ENCODE measurements at regions not wholly inside any gene's neighbourhood (a gene's known extent, or its start where the extent isn't known, plus 50 kb on each side); places are given as distances from the start of the nearest gene placed in this dataset.
"Not testable (repeated sequence)": the region's sequence is repeated elsewhere in the genome, so short reads cannot be mapped to it uniquely, and the experiment has no call there.

- DNase-seq: peak; percentile 25 to 50
These were observed 55.0 kb upstream of the PAK3 start for GRCh38 chrX:111041018-111041462.

GRCh38 chrX:111040377-111041017, 55.5 kb upstream of the PAK3 start:
- no peak for DNase-seq

- DNase-seq: no peak
These were observed 56.4 kb upstream of the PAK3 start for GRCh38 chrX:111039606-111040005.

GRCh38 chrX:111035991-111036390, 60.0 kb upstream of the PAK3 start:
- no peak for DNase-seq

GRCh38 chrX:111035256-111035655, 60.7 kb upstream of the PAK3 start:
- no peak for DNase-seq

- DNase-seq: not testable (repeated sequence)
These were observed 73.0 kb upstream of the PAK3 start for GRCh38 chrX:111022998-111023397.

- no peak for DNase-seq
These were observed 75.7 kb upstream of the PAK3 start for GRCh38 chrX:111020283-111020682.

GRCh38 chrX:111013778-111014455, 82.1 kb upstream of the PAK3 start:
- no peak for DNase-seq

GRCh38 chrX:111010111-111010510, 85.9 kb upstream of the PAK3 start:
- no peak for DNase-seq

GRCh38 chrX:111009256-111009655, 86.7 kb upstream of the PAK3 start:
- no peak for DNase-seq

GRCh38 chrX:111008126-111008525, 87.9 kb upstream of the PAK3 start:
- no peak for DNase-seq

- no peak for DNase-seq
These were observed 88.8 kb upstream of the PAK3 start for GRCh38 chrX:111007238-111007637.

- no peak for DNase-seq
These were observed 89.9 kb upstream of the PAK3 start for GRCh38 chrX:111006116-111006515.

- DNase-seq: no peak
These were observed 90.8 kb upstream of the PAK3 start for GRCh38 chrX:111005166-111005565.

- DNase-seq: no peak
These were observed 92.9 kb upstream of the PAK3 start for GRCh38 chrX:111003118-111003517.

GRCh38 chrX:110992611-110993010, 103.4 kb upstream of the PAK3 start:
- DNase-seq: peak in 1 of 2 donors; percentile 34

- DNase-seq: no peak
These were observed 106.1 kb upstream of the PAK3 start for GRCh38 chrX:110989869-110990268.

- DNase-seq: no peak
These were observed 106.5 kb upstream of the PAK3 start for GRCh38 chrX:110989447-110989846.

GRCh38 chrX:110987292-110987691, 108.7 kb upstream of the PAK3 start:
- no peak for DNase-seq

GRCh38 chrX:110985470-110985869, 110.5 kb upstream of the PAK3 start:
- no peak for DNase-seq

- no peak for DNase-seq
These were observed 113.0 kb upstream of the PAK3 start for GRCh38 chrX:110983024-110983423.

GRCh38 chrX:110966839-110967238, 129.2 kb upstream of the PAK3 start:
- no peak for DNase-seq

GRCh38 chrX:110966091-110966454, 129.9 kb upstream of the PAK3 start:
- no peak for DNase-seq

- DNase-seq: no peak
These were observed 130.4 kb upstream of the PAK3 start for GRCh38 chrX:110965409-110966090.
